HG02610 (cell line): ENCODE measurements at regions not wholly inside any gene's neighbourhood (a gene's known extent, or its start where the extent isn't known, plus 50 kb on each side); places are given as distances from the start of the nearest gene placed in this dataset.

ENCODE experiments used
- ATAC-seq: cut with Tn5 transposase; IDR thresholded peaks from one replicate; pipeline ENCODE4 v1.9.1; 2021; ENCODE audit warnings: mild to moderate bottlenecking, moderate library complexity; ENCODE audit not compliant: unreplicated experiment

DNA sequence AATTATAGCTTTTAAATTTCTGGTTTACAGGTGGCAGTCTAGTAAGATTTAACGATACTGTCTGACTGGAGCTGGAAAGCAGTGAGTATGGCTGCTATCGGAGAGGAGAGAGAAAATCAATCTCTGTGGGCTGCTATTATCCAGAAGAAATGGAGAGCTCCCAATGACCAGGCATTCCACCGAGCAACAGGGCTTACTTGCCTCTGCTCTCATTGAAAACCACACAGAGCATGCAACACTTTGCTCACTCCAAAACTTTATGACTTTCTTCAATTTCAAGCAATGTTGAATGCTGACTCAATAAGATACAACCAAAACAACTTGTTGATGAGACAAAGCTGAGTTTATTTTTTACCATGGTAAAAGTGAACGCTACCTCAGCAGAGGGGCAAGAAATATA lies 337.0 kb upstream of the NCAM2 start:
- ATAC-seq, result no peak

GRCh38 chr21:20661745-20662422 lies 336.3 kb upstream of the NCAM2 start:
- ATAC-seq, result no peak

DNA sequence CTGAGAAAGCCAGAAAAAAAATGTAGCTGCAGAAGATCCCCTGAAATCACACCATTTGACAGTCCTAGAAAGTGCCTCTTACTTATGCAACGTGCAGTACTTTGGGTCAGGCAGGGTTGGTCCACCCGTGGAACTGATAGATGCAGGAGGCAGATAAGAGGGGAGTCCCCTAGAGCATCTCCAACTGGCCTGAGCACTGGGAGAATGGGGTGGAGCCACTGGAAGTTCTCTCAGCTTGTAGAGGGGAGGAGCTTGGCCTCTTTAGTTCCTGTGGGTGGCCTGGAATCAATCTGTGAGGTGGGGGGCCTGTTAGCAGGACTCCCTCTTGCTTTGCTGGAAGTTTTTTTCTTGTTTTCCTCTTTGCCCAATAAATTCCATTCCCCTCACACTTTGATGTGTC lies 335.7 kb upstream of the NCAM2 start:
- no peak for ATAC-seq

DNA sequence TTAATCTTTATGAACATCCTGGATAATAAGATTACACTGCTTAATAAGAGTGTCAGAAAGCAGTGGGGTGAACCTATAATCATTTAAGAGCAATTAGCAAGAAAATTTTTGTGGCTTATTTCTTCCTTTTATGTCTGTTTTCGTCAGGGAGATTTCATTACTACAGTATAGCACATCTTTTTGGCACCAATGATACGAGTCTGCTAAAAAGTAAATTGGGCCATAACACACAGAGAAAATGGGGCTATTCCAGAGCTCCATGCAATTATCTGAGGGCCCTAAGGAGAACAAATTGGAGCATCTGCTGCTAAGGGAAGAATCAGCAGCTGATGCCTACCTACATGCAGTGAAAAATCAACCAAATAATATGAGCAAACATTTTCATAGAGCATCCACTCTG lies 330.3 kb upstream of the NCAM2 start:
- ATAC-seq, result no peak

DNA sequence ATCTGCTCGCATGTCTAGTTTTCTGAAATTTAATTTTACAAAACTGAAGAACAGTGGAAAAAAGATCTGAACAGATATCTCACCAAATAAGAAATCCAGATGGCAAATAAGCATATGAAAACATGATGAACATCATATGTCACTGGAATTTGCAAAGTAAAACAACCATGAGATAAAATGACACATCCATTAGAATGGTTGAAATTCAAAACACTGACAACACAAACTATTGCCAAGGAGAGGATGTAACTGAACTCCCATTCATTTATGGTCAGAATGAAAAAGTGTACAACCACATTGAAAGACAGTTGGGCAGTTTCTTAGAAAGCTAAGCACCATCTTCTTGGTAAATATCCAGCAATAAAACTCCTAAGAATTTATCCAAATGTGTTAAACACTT lies 312.7 kb upstream of the NCAM2 start:
- no peak for ATAC-seq

DNA sequence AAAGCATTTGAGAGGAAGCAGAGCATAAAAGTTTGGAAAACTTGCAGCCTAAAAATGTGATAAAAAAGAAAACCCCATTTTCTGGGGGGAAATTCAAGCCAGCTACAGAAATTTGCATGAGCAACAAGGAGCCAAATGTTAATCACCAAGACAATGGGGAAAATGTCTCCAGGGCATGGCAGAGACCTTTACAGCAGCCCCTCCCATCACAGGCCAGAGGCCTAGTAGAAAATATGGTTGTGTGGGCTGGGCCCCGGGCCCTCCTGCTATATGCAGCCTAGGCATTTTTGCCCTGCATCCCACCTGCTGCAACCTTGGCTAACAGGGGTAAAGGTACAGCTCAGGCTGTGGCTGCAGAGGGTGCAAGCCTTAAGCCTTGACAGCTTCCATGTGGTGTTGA lies 299.6 kb upstream of the NCAM2 start:
- no peak for ATAC-seq

DNA sequence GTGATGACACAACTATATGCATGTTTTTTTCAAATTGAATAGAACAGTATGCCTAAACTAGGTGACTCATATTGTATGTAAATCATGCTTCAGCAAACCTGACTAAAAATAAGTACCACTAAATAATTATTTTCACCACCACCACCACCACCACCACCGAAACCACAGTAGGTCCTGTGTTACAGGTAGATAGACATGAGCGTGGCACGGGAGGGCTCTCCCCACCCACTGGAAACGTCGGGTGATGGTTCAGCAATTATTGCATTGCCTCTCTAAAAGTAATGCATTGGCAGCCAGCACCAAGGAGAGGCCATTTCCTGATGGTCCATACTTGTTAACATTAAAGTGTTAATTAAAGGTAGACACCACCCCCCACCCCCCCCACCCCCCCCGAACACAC lies 297.0 kb upstream of the NCAM2 start:
- no peak for ATAC-seq

GRCh38 chr21:20703112-20703767 lies 295.0 kb upstream of the NCAM2 start:
- no peak for ATAC-seq

- no peak for ATAC-seq
Observed at GRCh38 chr21:20720623-20721022, 277.6 kb upstream of the NCAM2 start.

DNA sequence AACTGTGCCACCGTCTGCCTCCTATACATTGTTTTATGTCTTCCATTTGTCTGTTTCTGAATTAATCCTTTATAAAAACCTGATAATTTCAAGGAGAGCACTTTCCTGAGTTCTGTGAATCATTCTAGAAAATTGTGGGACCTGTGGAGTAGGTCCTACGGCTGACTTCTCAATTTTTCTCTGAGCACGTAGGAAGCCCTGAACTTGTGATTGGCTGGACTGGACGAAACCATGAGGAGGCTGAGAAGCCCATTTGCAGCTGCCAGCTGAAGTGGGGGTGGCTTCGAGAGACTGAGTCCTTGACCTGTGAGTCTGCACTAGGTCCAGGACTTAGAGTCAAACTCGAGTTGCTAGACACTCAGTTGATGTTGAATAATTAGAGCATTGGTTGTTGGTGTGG lies 277.1 kb upstream of the NCAM2 start:
- ATAC-seq, result no peak

DNA sequence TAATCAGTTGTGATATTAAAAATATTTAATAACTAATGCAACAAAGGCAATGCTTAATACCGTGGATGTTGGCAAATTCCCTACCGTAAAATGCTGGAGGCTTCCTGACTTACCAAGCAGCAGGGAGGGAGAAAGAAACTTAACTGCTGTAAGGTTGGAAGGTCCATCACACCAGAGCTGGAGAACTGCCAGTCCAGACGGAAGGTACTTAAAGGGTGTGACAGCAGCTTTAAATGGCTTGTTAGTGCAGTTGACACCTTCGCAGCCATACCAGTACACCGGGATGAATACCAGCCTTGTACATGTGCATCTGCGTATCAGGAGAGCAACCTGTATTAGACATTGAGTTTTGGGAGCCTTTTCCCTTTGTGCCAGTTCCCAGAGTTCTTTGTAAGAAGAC lies 269.5 kb upstream of the NCAM2 start:
- ATAC-seq, result no peak

- no peak for ATAC-seq
Observed at GRCh38 chr21:20729376-20729775, 268.8 kb upstream of the NCAM2 start.

DNA sequence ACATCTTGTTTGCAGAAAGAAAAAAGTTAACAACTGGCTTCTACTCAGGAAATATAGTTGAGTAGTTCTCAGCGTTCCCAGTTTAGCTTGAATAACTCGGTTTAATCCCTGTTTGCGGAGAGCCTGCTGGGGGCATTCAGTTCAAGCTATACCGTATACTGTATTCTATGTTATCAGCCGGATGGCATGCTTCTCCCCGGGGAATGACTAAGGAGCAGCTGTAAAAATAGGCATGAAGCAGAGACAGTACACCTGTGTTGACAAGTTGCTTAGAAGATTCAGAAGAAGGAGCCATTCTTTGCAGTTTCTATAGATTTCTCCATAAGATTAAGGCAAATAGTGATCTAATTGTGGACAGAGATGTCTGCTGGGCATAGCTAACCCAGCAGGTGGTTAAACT lies 267.8 kb upstream of the NCAM2 start:
- ATAC-seq, result no peak

- no peak for ATAC-seq
Observed at GRCh38 chr21:20735257-20735656, 263.0 kb upstream of the NCAM2 start.

GRCh38 chr21:20737227-20737913 lies 260.8 kb upstream of the NCAM2 start:
- ATAC-seq, result no peak

DNA sequence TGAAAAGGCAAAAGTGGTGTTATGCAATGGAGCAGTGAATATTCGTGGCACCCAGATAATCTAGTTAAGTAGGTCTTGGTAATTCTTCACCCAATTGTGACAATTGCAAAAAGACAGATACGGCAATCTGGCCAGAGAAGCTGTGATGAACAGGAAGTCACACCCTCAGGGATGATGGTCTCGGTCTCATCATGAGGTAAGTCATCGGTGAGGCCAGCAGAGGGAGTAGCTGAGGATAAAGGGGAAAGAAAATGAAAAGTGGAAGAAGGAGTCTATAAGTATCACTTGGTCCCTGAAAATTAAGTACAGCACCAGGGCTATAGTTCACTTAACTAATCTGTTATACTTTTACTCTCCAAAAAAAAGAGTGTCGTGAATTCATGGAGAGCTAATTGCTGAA lies 258.8 kb upstream of the NCAM2 start:
- no peak for ATAC-seq

- ATAC-seq, result no peak
Observed at GRCh38 chr21:20741445-20741844, 256.8 kb upstream of the NCAM2 start.

- ATAC-seq, result no peak
Observed at GRCh38 chr21:20760221-20760620, 238.0 kb upstream of the NCAM2 start.

DNA sequence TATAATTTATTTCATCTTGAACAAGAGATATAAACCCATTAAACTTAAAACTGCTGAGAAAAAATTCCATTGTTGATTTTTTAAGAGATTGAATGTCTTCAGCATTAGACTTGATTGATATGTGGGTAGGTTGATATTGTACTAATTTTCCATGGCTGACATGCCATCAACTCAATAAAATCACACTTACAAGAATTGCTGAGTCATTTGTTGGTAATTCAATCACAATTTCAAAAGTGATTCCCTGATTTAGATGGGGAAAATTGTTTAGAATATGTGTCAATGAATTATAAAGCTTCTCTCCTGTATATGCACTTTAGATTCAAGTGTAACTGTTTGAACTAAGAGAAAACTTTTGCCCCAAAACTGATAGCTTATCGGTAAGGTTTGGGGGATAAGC lies 223.5 kb upstream of the NCAM2 start:
- no peak for ATAC-seq

GRCh38 chr21:20779321-20779720 lies 218.9 kb upstream of the NCAM2 start:
- ATAC-seq, result no peak

DNA sequence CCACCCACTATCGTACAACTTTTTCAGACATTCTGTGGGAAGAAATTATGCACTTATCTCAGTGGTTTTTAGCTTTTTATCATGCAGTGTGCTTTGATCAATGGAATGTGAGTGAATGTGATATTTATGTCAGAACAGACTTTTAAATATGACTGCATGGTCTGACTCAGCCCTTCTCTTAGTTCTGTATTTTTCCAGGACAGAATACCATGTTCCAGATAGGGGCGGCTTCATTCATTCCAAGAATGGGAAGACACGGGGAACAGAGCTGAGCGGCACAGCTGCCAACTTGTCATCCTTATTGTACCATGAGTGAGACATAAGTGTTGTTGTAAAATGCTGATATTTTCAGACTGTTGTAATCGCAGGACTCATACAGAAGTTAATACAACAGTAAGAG lies 214.6 kb upstream of the NCAM2 start:
- ATAC-seq, result no peak

DNA sequence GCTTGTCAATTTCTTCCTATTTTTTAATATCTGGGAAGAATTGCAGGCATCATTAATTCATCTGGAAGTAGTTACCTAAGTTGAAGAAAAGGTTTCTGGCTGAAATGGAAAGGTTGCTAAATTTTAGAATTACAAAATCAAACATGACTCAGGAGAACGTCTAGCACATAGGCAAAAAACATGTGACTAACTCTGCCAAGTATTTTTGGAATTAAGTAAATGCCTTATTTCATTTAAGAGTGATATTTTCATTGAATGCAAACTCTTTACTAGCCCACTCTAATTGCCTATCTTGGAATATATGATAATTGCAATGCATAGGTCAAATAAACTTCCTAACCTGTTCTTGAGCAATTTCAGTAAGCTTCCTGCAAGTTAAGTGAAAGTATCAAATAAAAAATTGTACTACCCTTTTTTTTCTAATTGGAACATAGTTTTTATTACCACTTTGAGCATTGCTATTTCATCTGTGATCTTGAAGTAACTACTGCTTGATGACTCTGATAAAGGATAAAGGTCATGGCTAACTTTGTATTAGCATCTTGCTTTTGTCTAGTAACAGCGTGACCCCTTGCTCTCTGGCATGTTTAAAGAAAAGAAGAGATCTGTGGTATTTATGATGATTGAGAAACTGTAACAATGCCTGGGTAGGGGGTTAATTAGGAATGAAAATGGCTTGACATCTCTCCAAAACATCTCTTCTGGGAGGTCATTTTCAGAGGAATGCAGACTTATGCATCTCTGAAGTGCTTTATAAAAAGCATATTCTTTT lies 208.3 kb upstream of the NCAM2 start:
- no peak for ATAC-seq
